HG02642 (cell line): ENCODE measurements at regions not wholly inside any gene's neighbourhood (a gene's known extent, or its start where the extent isn't known, plus 50 kb on each side); places are given as distances from the start of the nearest gene placed in this dataset.

Source experiments
- ATAC-seq: cut with Tn5 transposase; IDR thresholded peaks from one replicate; pipeline ENCODE4 v1.9.1; 2021; ENCODE audit warnings: mild to moderate bottlenecking; ENCODE audit not compliant: unreplicated experiment, poor library complexity

GRCh38 chr3:177929310-177929709 is 606.9 kb upstream of the KCNMB2 start:
- no peak for ATAC-seq

DNA sequence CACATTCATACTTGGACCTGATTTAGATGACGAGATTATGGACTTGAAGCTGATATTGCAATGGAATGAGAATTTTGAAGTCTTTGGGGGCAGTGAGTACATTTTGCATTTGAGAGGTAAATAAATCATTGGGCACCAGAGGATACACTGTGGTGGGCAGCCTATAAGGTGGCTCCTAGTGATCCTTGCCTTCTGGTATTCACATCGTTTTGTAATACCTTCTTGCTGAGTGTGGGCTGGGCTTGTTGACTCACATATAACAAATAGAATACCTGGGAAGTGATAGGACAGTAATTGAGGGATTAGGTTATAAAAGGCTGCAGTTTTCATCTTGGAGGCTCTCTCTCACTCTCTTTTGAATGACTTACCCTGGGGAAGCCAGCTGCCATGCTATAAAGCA is 605.5 kb upstream of the KCNMB2 start:
- no peak for ATAC-seq

DNA sequence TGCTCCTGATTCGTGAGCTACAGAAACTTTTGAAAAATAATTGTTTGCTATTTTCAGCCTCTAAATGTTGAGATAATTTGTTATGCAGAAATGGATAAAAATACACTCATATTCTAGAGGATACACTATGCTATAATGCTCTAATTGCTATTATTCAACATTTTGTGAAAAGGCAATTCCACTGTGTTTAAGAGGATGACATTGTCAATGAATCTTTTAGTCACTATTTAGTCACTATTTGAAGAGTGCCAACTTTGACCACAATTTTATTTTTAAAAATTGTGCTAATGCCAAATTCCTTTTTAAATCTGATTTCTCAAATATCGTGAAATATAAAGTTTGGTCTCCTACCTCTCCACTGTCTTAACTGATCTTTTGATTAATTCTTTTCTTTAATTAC is 604.9 kb upstream of the KCNMB2 start:
- no peak for ATAC-seq

- no peak for ATAC-seq
Measured at GRCh38 chr3:177932346-177932745, 603.9 kb upstream of the KCNMB2 start.

- no peak for ATAC-seq
Measured at GRCh38 chr3:177932750-177933660, 603.2 kb upstream of the KCNMB2 start.

GRCh38 chr3:177934001-177934891 is 602.0 kb upstream of the KCNMB2 start:
- no peak for ATAC-seq

- no peak for ATAC-seq
Measured at GRCh38 chr3:177935047-177935446, 601.2 kb upstream of the KCNMB2 start.

DNA sequence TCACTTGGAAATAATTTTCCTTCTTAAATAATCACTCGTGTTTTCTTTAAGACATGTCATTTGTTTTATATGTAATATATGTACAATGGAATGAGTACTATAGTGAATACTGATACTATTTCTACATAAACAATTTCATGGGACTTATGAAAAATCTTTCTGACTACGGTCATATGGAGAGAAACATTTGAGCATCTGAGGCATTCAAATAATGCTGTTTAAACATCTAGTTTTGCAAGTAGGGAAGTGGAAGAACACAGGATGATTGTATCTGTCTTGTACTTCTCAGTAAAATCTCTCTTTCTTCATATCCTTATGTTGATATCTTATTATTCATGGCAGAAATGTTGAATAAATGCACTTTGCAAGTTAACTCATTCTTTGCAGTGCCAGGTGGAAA is 599.5 kb upstream of the KCNMB2 start:
- ATAC-seq: no peak

GRCh38 chr3:177942911-177943310 is 593.3 kb upstream of the KCNMB2 start:
- no peak for ATAC-seq

GRCh38 chr3:177944228-177944661 is 592.0 kb upstream of the KCNMB2 start:
- ATAC-seq: no peak

DNA sequence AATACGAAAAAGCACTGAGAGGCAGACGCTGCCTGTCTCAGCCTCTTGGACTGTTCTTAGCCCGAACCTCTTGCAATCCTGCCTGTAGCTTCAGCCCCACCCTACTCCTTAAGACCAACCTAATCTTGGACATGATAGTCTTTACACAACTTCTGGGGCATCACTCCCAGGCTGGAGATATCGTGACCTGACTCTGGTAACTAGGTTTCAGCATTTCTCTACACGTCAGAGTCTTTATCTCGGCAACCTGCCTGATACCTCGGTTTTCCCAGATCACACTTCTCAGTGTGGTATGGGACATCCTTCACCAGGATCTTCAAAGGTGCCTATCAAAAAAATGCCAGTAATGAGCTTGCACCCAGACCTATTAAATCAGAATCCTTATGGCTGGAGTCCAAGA is 590.2 kb upstream of the KCNMB2 start:
- no peak for ATAC-seq

DNA sequence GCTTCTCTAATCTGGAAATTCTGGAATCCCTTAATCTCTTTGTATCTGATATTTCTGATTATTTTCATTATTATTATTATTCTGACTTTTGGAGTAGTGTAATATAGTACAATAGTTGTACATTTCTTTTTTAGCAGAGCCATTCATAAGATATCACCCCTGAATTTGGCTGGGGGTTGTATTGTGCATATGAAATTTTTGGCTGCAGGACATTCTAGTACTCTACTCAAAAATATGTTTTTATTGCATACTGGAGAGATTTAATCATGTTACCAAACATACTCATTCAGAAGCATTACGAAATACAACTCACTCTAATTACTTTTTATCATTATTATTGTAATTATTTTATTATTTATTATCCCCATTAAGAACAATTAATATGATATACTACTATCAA is 589.7 kb upstream of the KCNMB2 start:
- no peak for ATAC-seq

GRCh38 chr3:177946936-177947335 is 589.3 kb upstream of the KCNMB2 start:
- ATAC-seq: no peak

DNA sequence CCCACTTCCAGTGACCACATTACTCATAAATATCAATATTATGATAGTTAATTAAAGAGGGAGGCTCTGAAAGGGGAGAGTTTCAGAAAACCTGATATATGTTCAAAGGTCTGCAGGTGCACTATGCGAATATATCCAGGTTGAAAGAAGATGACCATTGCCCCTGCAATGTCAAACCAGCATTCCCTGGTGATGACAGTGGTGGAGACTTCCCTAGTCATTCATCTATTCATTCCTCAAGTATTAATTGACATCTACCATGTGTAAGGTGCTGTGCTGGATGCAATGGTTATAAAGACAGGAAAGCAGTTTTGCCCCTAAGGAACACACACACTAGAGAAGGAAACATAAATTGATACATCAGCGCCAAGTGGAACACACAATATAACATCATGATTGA is 588.3 kb upstream of the KCNMB2 start:
- ATAC-seq: no peak

DNA sequence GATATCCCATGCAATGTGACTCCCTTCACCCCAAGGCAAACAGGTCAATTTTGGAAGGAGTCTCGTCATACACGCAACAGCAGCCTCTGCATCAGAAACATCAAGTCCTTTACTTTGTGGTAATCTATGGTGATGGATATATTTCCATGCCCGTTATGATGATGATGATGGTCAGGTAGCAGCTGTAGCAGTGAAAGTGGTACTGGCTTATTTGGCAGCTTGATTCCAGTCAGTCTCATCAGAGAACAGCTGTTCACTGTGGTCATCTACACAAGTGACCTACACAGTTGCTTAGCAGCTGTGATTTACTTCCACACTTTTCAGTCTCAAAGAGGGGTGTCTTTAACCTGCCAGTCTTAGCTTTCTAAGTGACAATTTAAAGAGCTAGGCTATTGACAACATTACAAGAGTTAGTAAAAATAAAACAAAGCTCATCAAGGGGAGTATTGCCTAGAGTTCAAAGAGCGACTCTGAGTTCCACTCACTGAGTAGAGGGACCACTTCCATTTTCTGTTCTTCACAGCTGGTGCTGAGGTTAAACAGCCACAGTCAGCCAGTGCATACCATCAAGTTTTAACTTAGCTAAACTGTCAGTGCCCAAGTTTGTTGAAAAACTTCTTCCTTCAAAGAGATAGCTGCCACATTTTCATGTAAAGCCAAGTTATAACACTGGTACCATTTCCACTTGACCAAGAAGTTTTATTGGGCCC is 587.4 kb upstream of the KCNMB2 start:
- no peak for ATAC-seq

- ATAC-seq: no peak
Measured at GRCh38 chr3:177959188-177959587, 577.0 kb upstream of the KCNMB2 start.

- ATAC-seq: no peak
Measured at GRCh38 chr3:177960014-177960413, 576.2 kb upstream of the KCNMB2 start.

DNA sequence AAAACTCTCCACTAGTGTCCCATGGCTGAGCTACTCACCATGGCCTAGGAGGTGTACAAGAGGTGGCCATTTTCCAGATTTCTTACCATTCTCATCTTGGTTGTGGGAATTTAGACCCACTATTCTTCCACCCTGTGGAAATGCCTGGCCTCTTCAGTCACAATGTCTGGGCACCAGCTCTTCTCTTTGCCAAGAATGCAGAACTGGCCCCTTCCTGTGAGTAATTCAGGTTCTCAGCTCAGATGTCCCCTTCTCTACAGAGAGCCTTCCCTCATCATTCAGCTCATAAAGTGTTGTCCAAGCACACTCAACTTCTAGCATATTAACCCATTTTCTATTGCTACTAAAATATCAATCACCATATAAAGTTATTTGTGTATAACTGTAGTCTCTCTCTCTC is 575.5 kb upstream of the KCNMB2 start:
- ATAC-seq: no peak

DNA sequence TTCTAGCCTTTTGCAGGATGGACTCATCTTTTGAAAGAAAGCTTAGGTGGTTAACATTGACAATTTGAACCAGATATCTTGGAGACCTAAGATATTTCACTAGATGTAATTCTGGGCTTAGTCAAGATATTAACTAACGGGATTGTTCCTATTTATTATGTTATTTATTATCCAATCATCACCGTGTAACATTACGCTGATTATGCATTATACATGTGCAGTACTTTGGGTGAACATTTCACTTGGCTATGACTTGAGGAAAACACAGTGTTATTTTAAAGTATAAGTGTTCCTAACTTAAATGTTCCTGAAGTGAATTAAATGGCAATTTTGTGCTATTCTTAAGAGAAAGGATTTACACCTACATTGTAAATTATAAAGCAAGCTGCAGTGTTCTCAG is 574.5 kb upstream of the KCNMB2 start:
- ATAC-seq: no peak

DNA sequence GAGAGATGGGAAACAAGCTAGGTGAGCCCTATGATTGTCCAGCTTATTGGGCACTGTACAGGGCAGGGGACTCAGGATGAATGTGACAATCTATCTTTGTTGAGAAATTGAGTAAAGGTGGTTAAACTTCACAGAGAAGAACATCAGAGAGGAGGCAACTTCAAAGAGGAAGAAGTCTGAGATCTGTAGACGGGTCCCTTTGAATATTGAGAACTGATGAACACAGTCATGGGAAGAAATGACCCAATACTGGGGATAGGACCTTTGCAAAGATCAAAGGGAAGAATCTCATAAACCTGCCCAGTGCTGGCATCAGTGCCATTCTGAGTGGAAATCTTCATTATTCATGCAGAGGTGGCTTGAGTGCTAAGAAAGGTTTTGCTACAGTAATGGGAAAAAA is 569.7 kb upstream of the KCNMB2 start:
- ATAC-seq: no peak

GRCh38 chr3:177968891-177969290 is 567.3 kb upstream of the KCNMB2 start:
- ATAC-seq: no peak
